GM19372 (cell line): ENCODE measurements at regions not wholly inside any gene's neighbourhood (a gene's known extent, or its start where the extent isn't known, plus 50 kb on each side); places are given as distances from the start of the nearest gene placed in this dataset.
"Not testable (repeated sequence)": the region's sequence is repeated elsewhere in the genome, so short reads cannot be mapped to it uniquely, and the experiment has no call there.

Experiments
- ATAC-seq: cut with Tn5 transposase; IDR thresholded peaks from one replicate; pipeline ENCODE4 v1.9.1; 2021; ENCODE audit warnings: mild to moderate bottlenecking, low read depth, moderate library complexity; ENCODE audit not compliant: unreplicated experiment

GRCh38 chr4:181838253-181838652 lies 404.9 kb upstream of the TENM3 start:
- ATAC-seq = no peak

GRCh38 chr4:181843797-181844196 lies 399.4 kb upstream of the TENM3 start:
- ATAC-seq = not testable (repeated sequence)

- ATAC-seq = no peak
Observed at GRCh38 chr4:181845617-181846016, 397.6 kb upstream of the TENM3 start.

GRCh38 chr4:181846934-181847333 lies 396.3 kb upstream of the TENM3 start:
- ATAC-seq = no peak

GRCh38 chr4:181848357-181848756 lies 394.8 kb upstream of the TENM3 start:
- ATAC-seq = no peak

- ATAC-seq = no peak
Observed at GRCh38 chr4:181849472-181849871, 393.7 kb upstream of the TENM3 start.

- no peak for ATAC-seq
Observed at GRCh38 chr4:181853881-181854511, 389.2 kb upstream of the TENM3 start.

- ATAC-seq = no peak
Observed at GRCh38 chr4:181855307-181855706, 387.9 kb upstream of the TENM3 start.

GRCh38 chr4:181857471-181857870 lies 385.7 kb upstream of the TENM3 start:
- ATAC-seq = not testable (repeated sequence)

- no peak for ATAC-seq
Observed at GRCh38 chr4:181858741-181859140, 384.5 kb upstream of the TENM3 start.

GRCh38 chr4:181859439-181859838 lies 383.8 kb upstream of the TENM3 start:
- ATAC-seq = no peak

GRCh38 chr4:181860157-181860556 lies 383.0 kb upstream of the TENM3 start:
- ATAC-seq = no peak

GRCh38 chr4:181860668-181861067 lies 382.5 kb upstream of the TENM3 start:
- ATAC-seq = no peak

GRCh38 chr4:181863856-181864255 lies 379.3 kb upstream of the TENM3 start:
- no peak for ATAC-seq

GRCh38 chr4:181870326-181870725 lies 372.9 kb upstream of the TENM3 start:
- no peak for ATAC-seq

GRCh38 chr4:181874602-181875001 lies 368.6 kb upstream of the TENM3 start:
- no peak for ATAC-seq

GRCh38 chr4:181877329-181877848 lies 365.8 kb upstream of the TENM3 start:
- no peak for ATAC-seq

- ATAC-seq = no peak
Observed at GRCh38 chr4:181890031-181890430, 353.2 kb upstream of the TENM3 start.

GRCh38 chr4:181890911-181891310 lies 352.3 kb upstream of the TENM3 start:
- no peak for ATAC-seq

- ATAC-seq = no peak
Observed at GRCh38 chr4:181896614-181897013, 346.6 kb upstream of the TENM3 start.

GRCh38 chr4:181897935-181898334 lies 345.3 kb upstream of the TENM3 start:
- no peak for ATAC-seq

GRCh38 chr4:181902404-181902803 lies 340.8 kb upstream of the TENM3 start:
- not testable (repeated sequence) for ATAC-seq

GRCh38 chr4:181905708-181906107 lies 337.5 kb upstream of the TENM3 start:
- no peak for ATAC-seq
